GM12891 (cell line): ENCODE measurements at regions not wholly inside any gene's neighbourhood (a gene's known extent, or its start where the extent isn't known, plus 50 kb on each side); places are given as distances from the start of the nearest gene placed in this dataset.

Experiments used
- POLR2A ChIP-seq: IDR thresholded peaks from 2 replicates; pipeline ENCODE4 v1.6.1; 2011; ENCODE audit warnings: low read depth, low read length, control low read depth
- POLR2AphosphoS5 ChIP-seq: IDR thresholded peaks from 2 replicates; pipeline ENCODE4 v1.6.1; 2011; ENCODE audit warnings: low read depth, low read length, control low read depth
- POU2F2 ChIP-seq: IDR thresholded peaks from 2 replicates; pipeline ENCODE4 v1.6.1; 2011; ENCODE audit warnings: low read depth, mild to moderate bottlenecking, control low read depth, low read length, moderate library complexity
- SPI1 ChIP-seq: IDR thresholded peaks from 2 replicates; pipeline ENCODE4 v1.6.1; 2011; ENCODE audit warnings: low read depth, low read length, control low read depth
- TAF1 ChIP-seq: IDR thresholded peaks from 2 replicates; pipeline ENCODE4 v1.6.1; 2011; ENCODE audit warnings: low read depth, low read length, control low read depth

DNA sequence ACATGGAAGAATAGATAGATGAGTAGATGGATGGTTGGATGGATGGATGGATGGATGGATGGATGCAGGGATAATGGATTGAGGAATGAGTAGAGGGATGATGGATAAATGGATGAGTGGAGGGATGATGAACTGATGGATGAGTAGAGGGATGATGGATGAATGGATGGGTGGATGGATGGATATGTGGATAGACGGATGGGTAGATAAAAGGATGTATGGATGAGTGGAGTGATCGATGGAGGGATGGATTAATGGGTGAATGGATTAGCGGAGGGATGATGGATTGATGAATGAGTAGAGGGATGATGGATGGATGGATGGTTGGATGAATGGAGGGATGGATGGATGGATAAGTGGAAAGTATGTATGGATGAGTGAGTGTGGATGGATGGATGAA, 533.2 kb downstream of the RFC3 start:
- no peak for TF ChIP-seq POLR2A
- TF ChIP-seq POLR2AphosphoS5, result no peak
- TF ChIP-seq TAF1, result no peak
- no peak for TF ChIP-seq POU2F2
- no peak for TF ChIP-seq SPI1
